HCT116 (cell line): ENCODE measurements at regions not wholly inside any gene's neighbourhood (a gene's known extent, or its start where the extent isn't known, plus 50 kb on each side); places are given as distances from the start of the nearest gene placed in this dataset.

Experiments
- ATAC-seq: fragments of 200-7000 bp; cut with Tn5 transposase; 2 replicates; pipeline ENCODE4 v1.9.1; 2020; ENCODE audit warnings: mild to moderate bottlenecking, moderate library complexity
- BruUV-seq: library from RNA; stranded (reverse); fragments of 400-500 nt; replicated peaks from 2 replicates; lab custom pipeline; 2021; lab: Mats Ljungman, UMichigan
- CTCF ChIA-PET: fragments of 300-600 bp; sonication (Branson Sonifier 250); formaldehyde crosslinking; loops from one replicate; lab custom pipeline; 2021; ENCODE audit warnings: antibody characterized with exemption; lab: Charles Lee
- POLR2A ChIA-PET: fragments of 300-600, 350-600 bp; sonication (Branson Sonifier 250); formaldehyde crosslinking; loops from one replicate; lab custom pipeline; 2021; ENCODE audit warnings: antibody characterized with exemption; lab: Charles Lee
- RAD21 ChIA-PET, 2 experiments: fragments of 300-600 bp; sonication (Branson Sonifier 250); formaldehyde crosslinking; loops; one replicate each; lab custom pipeline; 2023; ENCODE audit warnings: low total read pairs in 2 of 2; ENCODE audit not compliant: uncharacterized antibody in 2 of 2, unreplicated experiment in 2 of 2, low non-redundant PET in 1 of 2; lab: Charles Lee
- DNase-seq: peaks from one replicate; pipeline ENCODE4 v3.0.0-alpha.2; 2010; ENCODE audit warnings: low read depth, low spot score
- H2AFZ ChIP-seq: fragments of 200-600 bp; shearing (Covaris generic), sonication (generic); 2 replicates; pipeline ENCODE4 v1.6.1; 2017; ENCODE audit warnings: low read depth, mixed run types, mixed read lengths, antibody characterized with exemption, low read length; ENCODE audit not compliant: poor library complexity, severe bottlenecking
- H3K27ac ChIP-seq: 2 replicates; pipeline ENCODE4 v1.5.1; 2012; ENCODE audit warnings: low read depth, low read length
- H3K27me3 ChIP-seq: fragments of 200-600 bp; sonication (generic); 2 replicates; pipeline ENCODE4 v1.6.1; 2016; ENCODE audit warnings: mixed run types, low read length, mixed read lengths; ENCODE audit not compliant: insufficient read depth
- H3K36me3 ChIP-seq, 2 experiments: fragments of 200-500 bp in 1 of 2; fragments of 200-600 bp in 1 of 2; sonication (Bioruptor generic) in 1 of 2; sonication (generic) in 1 of 2; 2 replicates each; pipeline versions ENCODE4 v1.5.1 to v1.6.1; 2014 to 2016; ENCODE audit warnings: low read length in 2 of 2, inconsistent platforms in 1 of 2, mixed read lengths in 1 of 2, mixed run types in 1 of 2; ENCODE audit not compliant: insufficient read depth in 2 of 2, control insufficient read depth in 1 of 2
- H3K4me1 ChIP-seq, 2 experiments: fragments of 200-600 bp in 1 of 2; sonication (generic) in 1 of 2; 2 replicates each; pipeline versions ENCODE4 v1.5.1 to v1.6.1; 2012 to 2017; ENCODE audit warnings: low read length in 2 of 2, inconsistent platforms in 1 of 2, mild to moderate bottlenecking in 1 of 2, mixed read lengths in 1 of 2, mixed run types in 1 of 2, moderate library complexity in 1 of 2; ENCODE audit not compliant: insufficient read depth in 2 of 2, control insufficient read depth in 1 of 2
- H3K4me2 ChIP-seq: fragments of 200-600 bp; sonication (generic); 2 replicates; pipeline ENCODE4 v1.6.1; 2017; ENCODE audit warnings: mixed run types, low read length, mixed read lengths
- H3K4me3 ChIP-seq, 2 experiments: fragments of 200-600 bp in 1 of 2; sonication (generic) in 1 of 2; replicated peaks in 1 of 2; 2 replicates each; pipeline ENCODE4 v1.5.1; 2011 to 2016; ENCODE audit warnings: low read length in 2 of 2, control low read depth in 1 of 2, low read depth in 1 of 2, mild to moderate bottlenecking in 1 of 2, mixed read lengths in 1 of 2, mixed run types in 1 of 2
- H3K79me2 ChIP-seq: fragments of 200-600 bp; sonication (generic); 2 replicates; pipeline ENCODE4 v1.6.1; 2017; ENCODE audit warnings: mild to moderate bottlenecking, mixed run types, low read length, moderate library complexity, mixed read lengths; ENCODE audit not compliant: insufficient read depth
- H3K9ac ChIP-seq: fragments of 200-600 bp; sonication (generic); 2 replicates; pipeline ENCODE4 v1.6.1; 2016; ENCODE audit warnings: low read length, mixed read lengths
- H3K9me2 ChIP-seq: fragments of 200-600 bp; sonication (generic), shearing (Covaris generic); 2 replicates; pipeline ENCODE4 v1.6.1; 2017; ENCODE audit warnings: mixed run types, mild to moderate bottlenecking, moderate library complexity; ENCODE audit not compliant: insufficient read depth
- H3K9me3 ChIP-seq, 2 experiments: fragments of 200-500 bp in 1 of 2; fragments of 200-600 bp in 1 of 2; sonication (Bioruptor generic) in 1 of 2; sonication (generic) in 1 of 2; 2 replicates each; pipeline ENCODE4 v1.6.1; 2014 to 2017; ENCODE audit warnings: low read length in 2 of 2, mixed read lengths in 2 of 2, inconsistent platforms in 1 of 2, low read depth in 1 of 2, mild to moderate bottlenecking in 1 of 2, mixed run types in 1 of 2, moderate library complexity in 1 of 2; ENCODE audit not compliant: control insufficient read depth in 1 of 2, insufficient read depth in 1 of 2
- H4K20me1 ChIP-seq: fragments of 200-600 bp; sonication (generic), shearing (Covaris generic); 2 replicates; pipeline ENCODE4 v1.6.1; 2017; ENCODE audit warnings: mixed run types, mild to moderate bottlenecking, moderate library complexity; ENCODE audit not compliant: insufficient read depth
- CBX3 ChIP-seq: IDR thresholded peaks from 2 replicates; pipeline ENCODE4 v1.6.1; 2012; ENCODE audit warnings: low read depth
- CTCF ChIP-seq, 3 experiments: fragments of 200-600 bp in 1 of 3; sonication (generic) in 1 of 3; IDR thresholded peaks in 2 of 3; conservative IDR thresholded peaks in 1 of 3; 2 replicates each; pipeline ENCODE4 v1.5.1; 2012 to 2017; ENCODE audit warnings: low read depth in 2 of 3, low read length in 2 of 3, antibody characterized with exemption in 1 of 3, borderline replicate concordance in 1 of 3, control low read depth in 1 of 3, mild to moderate bottlenecking in 1 of 3, mixed read lengths in 1 of 3, mixed run types in 1 of 3, moderate library complexity in 1 of 3; ENCODE audit not compliant: insufficient read depth in 1 of 3
- EGR1 ChIP-seq: IDR thresholded peaks from 2 replicates; pipeline ENCODE4 v1.6.1; 2012; ENCODE audit warnings: low read depth
- FOSL1 ChIP-seq: IDR thresholded peaks from 2 replicates; pipeline ENCODE4 v1.6.1; 2012; ENCODE audit warnings: low read depth
- MAX ChIP-seq: IDR thresholded peaks from 2 replicates; pipeline ENCODE4 v1.6.1; 2012
- RAD21 ChIP-seq: IDR thresholded peaks from 2 replicates; pipeline ENCODE4 v1.6.1; 2012; ENCODE audit warnings: low read depth, mild to moderate bottlenecking
- SIN3A ChIP-seq: IDR thresholded peaks from 2 replicates; pipeline ENCODE4 v1.6.1; 2012; ENCODE audit warnings: low read depth
- SP1 ChIP-seq: IDR thresholded peaks from 2 replicates; pipeline ENCODE4 v1.6.1; 2012; ENCODE audit warnings: low read depth
- ZFX ChIP-seq: fragments of 450-650 bp; IDR thresholded peaks from 2 replicates; pipeline ENCODE4 v1.6.1; 2017
- ZNF274 ChIP-seq: fragments of 200-500 bp; sonication (Bioruptor generic); IDR thresholded peaks from 2 replicates; pipeline ENCODE4 v1.6.1; 2014; ENCODE audit warnings: mild to moderate bottlenecking, low read depth, low read length, inconsistent platforms
- intact Hi-C: fragments of 100-400 bp; cut with micrococcal nuclease; formaldehyde crosslinking; loops from 2 replicates; pipeline ENCODE4 v1.10.0; 2022
- TF ChIP-seq, protein P1 (sequence below): IDR thresholded peaks from 2 replicates; pipeline ENCODE4 v1.6.1; 2012

DNA sequence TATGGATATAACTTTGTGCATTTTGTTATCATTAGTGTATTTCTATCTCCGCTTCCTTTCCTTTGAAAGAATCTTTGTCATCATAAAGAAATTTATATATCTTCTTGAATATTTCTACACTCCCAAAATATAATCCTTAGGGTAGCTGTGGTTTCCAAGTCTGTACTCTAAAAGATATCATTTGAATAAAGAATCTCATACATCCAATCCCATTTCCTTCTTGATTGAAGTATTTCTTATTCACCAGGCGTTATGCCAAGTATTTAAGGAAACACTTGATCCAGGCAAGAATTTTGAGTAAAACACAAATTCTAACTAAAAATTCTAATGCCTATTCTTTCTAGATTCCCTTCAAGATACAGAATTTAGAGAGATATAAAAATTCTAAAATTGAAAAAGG is 821.8 kb downstream of the GALC start:
- Histone ChIP-seq H3K27me3 (no peaks in the 10 kb centered on the region), H3K9ac (no peak overlapping the region), H3K4me3 (no peak overlapping the region), H3K9me3 (peaks cover 0 to 16% of the 10 kb centered on the region in 2 experiments; a peak in 2 of 4 replicates), H3K9me2 (no peaks in the 10 kb centered on the region), H3K36me3 (no peaks in the 10 kb centered on the region), H4K20me1 (no peaks in the 10 kb centered on the region), H3K27ac (no peak overlapping the region), H3K79me2 (no peaks in the 10 kb centered on the region), H2AFZ (no peak overlapping the region), H3K4me1 (no peaks in the 10 kb centered on the region), H3K4me2 (no peak overlapping the region)
- ChIA-PET CTCF (no interaction called here), RAD21 (no interaction called here), POLR2A (no interaction called here)
- ATAC-seq (no peak), DNase-seq (no peak)
- no TSS peak for BruUV-seq
- intact Hi-C loops: no loop called here
- TF ChIP-seq FOSL1: no peak
- TF ChIP-seq MAX: no peak
- no peak for TF ChIP-seq EGR1
- TF ChIP-seq CBX3: no peak
- TF ChIP-seq CTCF (IDR thresholded peaks at IDR 0.05 in 2 of 3, conservative IDR thresholded peaks at IDR 0.05 in 1 of 3; ENCODE audit: borderline replicate concordance in 1 of 3, insufficient read depth in 1 of 3, low read depth in 2 of 3, low read length in 2 of 3): no peak
- TF ChIP-seq, protein P1, sequence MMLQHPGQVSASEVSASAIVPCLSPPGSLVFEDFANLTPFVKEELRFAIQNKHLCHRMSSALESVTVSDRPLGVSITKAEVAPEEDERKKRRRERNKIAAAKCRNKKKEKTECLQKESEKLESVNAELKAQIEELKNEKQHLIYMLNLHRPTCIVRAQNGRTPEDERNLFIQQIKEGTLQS: no peak
- no peak for TF ChIP-seq SP1
- TF ChIP-seq SIN3A: no peak

GRCh38 chr14:87170179-87170578 is 822.8 kb downstream of the GALC start:
- Histone ChIP-seq H2AFZ (no peak overlapping the region), H3K9me3 (peaks cover 0 to 15% of the 10 kb centered on the region in 2 experiments; a peak in 2 of 4 replicates), H3K27ac (no peak overlapping the region), H4K20me1 (no peaks in the 10 kb centered on the region), H3K4me1 (no peaks in the 10 kb centered on the region), H3K4me2 (no peak overlapping the region), H3K4me3 (no peak overlapping the region), H3K79me2 (no peaks in the 10 kb centered on the region), H3K36me3 (no peaks in the 10 kb centered on the region), H3K9me2 (no peaks in the 10 kb centered on the region), H3K9ac (no peak overlapping the region), H3K27me3 (no peaks in the 10 kb centered on the region)
- BruUV-seq: no TSS peak
- DNase-seq (no peak), ATAC-seq (no peak)
- CTCF ChIA-PET: no interaction called here
- TF ChIP-seq SIN3A (no peak), ZNF274 (no peak), CBX3 (no peak), ZFX (no peak), RAD21 (no peak)
- intact Hi-C loops: no loop called here
- POLR2A ChIA-PET: no interaction called here
- RAD21 ChIA-PET: no interaction called here
